ENCODE measurements at regions not wholly inside any gene's neighbourhood (a gene's known extent, or its start where the extent isn't known, plus 50 kb on each side); places are given as distances from the start of the nearest gene placed in this dataset.

DNA sequence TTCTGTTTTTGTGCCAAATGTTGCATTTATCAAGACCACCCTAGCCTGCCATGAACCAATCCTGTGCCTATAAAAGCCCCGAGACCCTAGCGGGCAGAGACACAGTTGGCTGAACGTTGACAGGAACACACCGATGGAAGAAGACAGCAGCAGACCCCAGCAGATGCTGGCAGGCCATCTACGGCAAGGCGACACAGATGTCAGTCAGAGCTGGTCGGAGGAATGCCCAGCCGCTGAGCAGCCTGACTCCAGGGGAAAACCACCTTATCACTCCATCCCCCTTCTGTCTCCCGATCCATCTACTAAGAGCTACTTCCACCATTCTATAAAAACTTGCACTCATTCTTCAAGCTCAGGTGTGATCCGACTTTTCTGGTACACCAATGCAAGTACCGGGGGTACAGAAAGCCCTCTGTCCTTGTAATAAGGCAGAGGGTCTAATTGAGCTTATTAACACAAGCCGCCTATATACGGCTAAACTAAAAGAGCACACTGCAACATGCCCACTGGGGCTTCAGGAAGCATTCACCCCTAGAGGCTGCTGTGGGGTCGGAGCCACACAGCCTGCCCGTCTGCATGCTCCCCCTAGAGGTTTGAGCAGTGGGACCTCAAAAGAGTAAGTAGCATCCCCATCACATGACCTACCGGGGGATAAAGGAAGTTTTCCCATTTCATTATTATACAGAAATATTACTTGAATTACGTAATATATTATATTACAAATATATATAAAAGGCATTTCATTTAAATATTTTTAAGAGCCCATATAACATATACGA is 1156.3 kb upstream of the B3GALT2 start:
- intact Hi-C loops (cut with DNase I): no loop called here
- Histone ChIP-seq H3K36me3 (ENCODE audit: control insufficient read depth in 2 of 3, insufficient read depth in 3 of 3, low read length in 3 of 3) (no peaks in the 10 kb centered on the region), H3K27ac (ENCODE audit: low read depth in 2 of 2, low read length in 2 of 2) (no peak overlapping the region), H3K9ac (ENCODE audit: low read length in 3 of 3) (no peak overlapping the region), H3K4me1 (ENCODE audit: control insufficient read depth in 2 of 3, insufficient read depth in 2 of 3, low read depth in 1 of 3, low read length in 3 of 3) (no peaks in the 10 kb centered on the region), H3K4me3 (ENCODE audit: low read length in 3 of 3) (no peak overlapping the region), H3K9me3 (ENCODE audit: control insufficient read depth in 2 of 3, insufficient read depth in 1 of 3, low read length in 3 of 3) (no peaks in the 10 kb centered on the region), H3K27me3 (ENCODE audit: control insufficient read depth, insufficient read depth, low read length) (no peaks in the 10 kb centered on the region)
- TF ChIP-seq, protein P1, sequence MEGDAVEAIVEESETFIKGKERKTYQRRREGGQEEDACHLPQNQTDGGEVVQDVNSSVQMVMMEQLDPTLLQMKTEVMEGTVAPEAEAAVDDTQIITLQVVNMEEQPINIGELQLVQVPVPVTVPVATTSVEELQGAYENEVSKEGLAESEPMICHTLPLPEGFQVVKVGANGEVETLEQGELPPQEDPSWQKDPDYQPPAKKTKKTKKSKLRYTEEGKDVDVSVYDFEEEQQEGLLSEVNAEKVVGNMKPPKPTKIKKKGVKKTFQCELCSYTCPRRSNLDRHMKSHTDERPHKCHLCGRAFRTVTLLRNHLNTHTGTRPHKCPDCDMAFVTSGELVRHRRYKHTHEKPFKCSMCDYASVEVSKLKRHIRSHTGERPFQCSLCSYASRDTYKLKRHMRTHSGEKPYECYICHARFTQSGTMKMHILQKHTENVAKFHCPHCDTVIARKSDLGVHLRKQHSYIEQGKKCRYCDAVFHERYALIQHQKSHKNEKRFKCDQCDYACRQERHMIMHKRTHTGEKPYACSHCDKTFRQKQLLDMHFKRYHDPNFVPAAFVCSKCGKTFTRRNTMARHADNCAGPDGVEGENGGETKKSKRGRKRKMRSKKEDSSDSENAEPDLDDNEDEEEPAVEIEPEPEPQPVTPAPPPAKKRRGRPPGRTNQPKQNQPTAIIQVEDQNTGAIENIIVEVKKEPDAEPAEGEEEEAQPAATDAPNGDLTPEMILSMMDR (IDR thresholded peaks at IDR 0.05; ENCODE audit: borderline replicate concordance, extremely low read depth, insufficient read depth): no peak
- FAIRE-seq (no peak), DNase-seq (peak in 1 of 5 donors; percentile 45)

DNA sequence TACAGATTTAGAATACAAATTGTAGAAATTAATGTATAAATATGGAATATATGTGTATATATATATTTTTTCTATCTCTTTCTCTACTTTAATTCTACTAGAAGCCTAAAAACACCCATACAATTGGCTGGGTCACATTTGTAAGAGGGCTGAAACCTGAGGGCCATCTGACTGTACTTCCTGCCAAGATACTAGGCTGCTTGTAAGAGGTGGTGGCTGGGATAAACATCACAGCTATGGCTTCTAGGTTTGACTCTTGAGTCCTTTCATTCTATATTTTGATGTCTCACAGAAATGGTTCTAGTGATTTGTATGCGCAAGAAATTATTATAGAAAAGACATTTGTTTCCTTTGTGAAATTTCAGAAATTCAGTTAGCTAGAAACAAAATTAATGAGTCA is 1155.2 kb upstream of the B3GALT2 start:
- H3K27ac ChIP-seq (ENCODE audit: low read depth in 2 of 2, low read length in 2 of 2): no peak overlapping the region
- no peak for FAIRE-seq
- no peaks in the 10 kb centered on the region for H3K9me3 ChIP-seq (ENCODE audit: control insufficient read depth in 2 of 3, insufficient read depth in 1 of 3, low read length in 3 of 3)
- no peaks in the 10 kb centered on the region for H3K36me3 ChIP-seq (ENCODE audit: control insufficient read depth in 2 of 3, insufficient read depth in 3 of 3, low read length in 3 of 3)
- TF ChIP-seq, protein P1 (IDR thresholded peaks at IDR 0.05; ENCODE audit: borderline replicate concordance, extremely low read depth, insufficient read depth): no peak
- intact Hi-C loops (cut with DNase I): no loop called here
- H3K4me3 ChIP-seq (ENCODE audit: low read length in 3 of 3): no peak overlapping the region
- DNase-seq: no peak
- no peak overlapping the region for H3K9ac ChIP-seq (ENCODE audit: low read length in 3 of 3)
- no peaks in the 10 kb centered on the region for H3K27me3 ChIP-seq (ENCODE audit: control insufficient read depth, insufficient read depth, low read length)
- H3K4me1 ChIP-seq (ENCODE audit: control insufficient read depth in 2 of 3, insufficient read depth in 2 of 3, low read depth in 1 of 3, low read length in 3 of 3): no peaks in the 10 kb centered on the region

DNA sequence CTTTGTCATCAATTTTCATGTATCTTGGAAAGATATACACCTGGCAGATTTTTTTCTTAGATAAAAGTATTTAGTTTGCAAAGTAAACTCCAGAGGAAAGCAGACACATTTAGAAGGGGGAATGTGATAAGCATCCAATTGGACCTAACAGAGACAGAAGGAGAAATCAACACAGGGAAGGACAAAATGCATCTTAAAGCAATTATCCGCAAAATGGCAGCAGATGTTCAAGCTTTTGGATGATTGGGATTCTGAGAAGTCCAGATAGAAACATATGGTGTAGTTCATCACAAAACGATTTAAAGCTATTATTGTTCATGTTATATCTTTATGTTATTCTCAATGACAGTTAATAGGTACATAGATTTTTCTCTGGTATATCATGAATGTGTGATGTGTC is 1153.1 kb upstream of the B3GALT2 start:
- FAIRE-seq (no peak), DNase-seq (no peak)
- TF ChIP-seq, protein P1 (IDR thresholded peaks at IDR 0.05; ENCODE audit: borderline replicate concordance, extremely low read depth, insufficient read depth): no peak
- intact Hi-C loops (cut with DNase I): no loop called here
- Histone ChIP-seq H3K9me3 (ENCODE audit: control insufficient read depth in 2 of 3, insufficient read depth in 1 of 3, low read length in 3 of 3) (no peaks in the 10 kb centered on the region), H3K27me3 (ENCODE audit: control insufficient read depth, insufficient read depth, low read length) (no peaks in the 10 kb centered on the region), H3K4me1 (ENCODE audit: control insufficient read depth in 2 of 3, insufficient read depth in 2 of 3, low read depth in 1 of 3, low read length in 3 of 3) (no peaks in the 10 kb centered on the region), H3K9ac (ENCODE audit: low read length in 3 of 3) (no peak overlapping the region), H3K4me3 (ENCODE audit: low read length in 3 of 3) (no peak overlapping the region), H3K27ac (ENCODE audit: low read depth in 2 of 2, low read length in 2 of 2) (no peak overlapping the region), H3K36me3 (ENCODE audit: control insufficient read depth in 2 of 3, insufficient read depth in 3 of 3, low read length in 3 of 3) (no peaks in the 10 kb centered on the region)

Measured in kidney (tissue), 13 donors.